Right cardiac atrium (tissue), 5 donors: ENCODE measurements at regions not wholly inside any gene's neighbourhood (a gene's known extent, or its start where the extent isn't known, plus 50 kb on each side); places are given as distances from the start of the nearest gene placed in this dataset.

Source experiments
- ATAC-seq, 2 donors: fragments of 200-7000 bp; cut with Tn5 transposase; one replicate each; pipeline versions ENCODE4 v1.8.0 to v1.9.1; 2020; ENCODE audit warnings: moderate library complexity in 2 of 2, mild to moderate bottlenecking in 1 of 2
- DNase-seq, 3 donors: peaks; one replicate each; pipeline ENCODE4 v3.0.0-alpha.2; 2020
- H3K27ac ChIP-seq: one replicate; pipeline ENCODE4 v1.5.1; 2013; ENCODE audit warnings: mild to moderate bottlenecking, low read length, control low read depth, moderate library complexity
- H3K27me3 ChIP-seq: one replicate; pipeline ENCODE4 v1.6.1; 2013; ENCODE audit not compliant: control insufficient read depth, insufficient read depth
- H3K4me1 ChIP-seq: one replicate; pipeline ENCODE4 v1.6.1; 2013; ENCODE audit warnings: low read length; ENCODE audit not compliant: control insufficient read depth, insufficient read depth
- H3K4me3 ChIP-seq: one replicate; pipeline ENCODE4 v1.5.1; 2013; ENCODE audit warnings: low read length, control low read depth
- H3K9me3 ChIP-seq: one replicate; pipeline ENCODE4 v1.6.1; 2013; ENCODE audit warnings: low read length; ENCODE audit not compliant: control insufficient read depth
- WGBS: extraction: QIAGEN DNeasy Blood & Tissue Kit; methylation state at CpG from one replicate; pipeline ENCODE4 v1.1.7; 2013; 5-methylcytosine and 5-hydroxymethylcytosine counted together
- intact Hi-C, 4 donors: fragments of 100-400 bp; cut with DNase I; formaldehyde crosslinking; loops; one replicate each; pipeline versions ENCODE4 v1.11.0 to v1.14.0; 2022 to 2023
- donor health status: healthy with polysubstance abuse.
- donor health status: DM: no; HTN: yes; CAD: no.
- donor health status: DM: no; HTN: no; CAD: no.
- donor health status: DM: no; HTN: yes; CAD: no; lungs with severe emphysema.
- donor health status: DM: yes; HTN: yes; CAD: no.

DNA sequence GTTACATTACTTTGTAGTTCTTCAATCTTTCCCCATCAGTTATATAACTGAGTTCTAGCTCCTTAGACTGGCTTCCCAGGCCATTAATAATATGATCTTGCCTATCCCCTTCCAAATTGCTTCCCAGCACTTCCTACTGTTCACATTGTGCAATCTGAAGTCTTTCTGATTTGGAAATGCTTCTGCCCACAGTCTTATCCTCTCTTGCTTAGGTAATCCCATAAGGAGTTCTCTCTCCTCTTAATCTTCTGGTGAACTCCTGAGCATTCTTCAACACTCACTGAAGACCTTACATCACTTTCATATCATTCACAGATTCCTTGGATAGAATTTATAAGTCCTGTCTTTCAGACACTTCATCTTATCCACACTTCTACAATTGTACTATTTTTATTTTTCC, 132.7 kb upstream of the TTC29 start:
- peaks cover 2% of the 10 kb centered on the region for H3K4me1 ChIP-seq
- no peak for DNase-seq
- H3K27ac ChIP-seq: peak overlapping the region; percentile 15
- no peaks in the 10 kb centered on the region for H3K9me3 ChIP-seq
- intact Hi-C loops: no loop called here
- H3K27me3 ChIP-seq: no peaks in the 10 kb centered on the region
- no peak overlapping the region for H3K4me3 ChIP-seq
- no peak for ATAC-seq

DNA sequence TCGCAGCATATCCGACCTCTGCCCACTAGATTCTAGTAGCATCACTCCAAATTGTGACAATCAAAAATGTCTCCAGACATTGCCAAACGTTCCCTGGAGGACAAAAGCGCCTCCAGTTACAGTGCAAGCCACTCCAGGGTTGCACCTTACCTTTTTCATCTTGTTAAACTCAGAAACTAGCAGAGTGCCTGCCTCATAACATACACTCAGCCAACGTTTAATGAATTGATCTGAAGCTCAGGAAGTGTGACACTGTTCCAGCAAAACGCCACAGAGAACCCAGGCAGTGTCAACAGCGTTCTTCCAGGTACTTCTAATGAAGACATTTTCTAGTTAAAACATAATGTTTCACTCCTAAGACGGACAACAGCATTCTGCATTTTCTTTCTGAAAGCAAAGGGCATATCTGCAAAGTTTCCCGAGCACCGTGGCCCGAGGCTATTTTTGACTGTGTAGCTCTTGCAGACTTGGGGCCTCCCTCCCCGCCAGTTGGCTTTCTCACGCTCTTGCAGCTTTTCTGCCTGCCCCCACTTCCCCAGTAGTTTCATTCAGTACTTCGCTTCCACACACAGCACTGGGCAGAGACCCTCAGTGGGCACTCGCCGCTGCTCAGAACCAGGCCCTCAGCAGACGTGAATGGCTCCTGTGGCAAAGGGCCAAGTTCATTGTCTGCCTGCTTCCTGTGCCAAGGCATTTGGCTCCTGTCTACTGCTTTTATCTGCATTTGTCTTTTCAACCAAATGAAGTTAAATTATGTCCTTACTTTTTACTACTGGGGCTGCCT, 133.4 kb upstream of the TTC29 start:
- DNase-seq: peak; percentile 45 to 72 (median 69)
- Histone ChIP-seq H3K4me3 (no peak overlapping the region), H3K27ac (peak overlapping the region; percentile 49), H3K9me3 (no peaks in the 10 kb centered on the region), H3K4me1 (peaks cover 2% of the 10 kb centered on the region), H3K27me3 (no peaks in the 10 kb centered on the region)
- WGBS: 22% methylated on average over 17 of the region's 17 CpGs
- ATAC-seq: peak; percentile 59 to 70
- intact Hi-C loops: no loop called here

DNA sequence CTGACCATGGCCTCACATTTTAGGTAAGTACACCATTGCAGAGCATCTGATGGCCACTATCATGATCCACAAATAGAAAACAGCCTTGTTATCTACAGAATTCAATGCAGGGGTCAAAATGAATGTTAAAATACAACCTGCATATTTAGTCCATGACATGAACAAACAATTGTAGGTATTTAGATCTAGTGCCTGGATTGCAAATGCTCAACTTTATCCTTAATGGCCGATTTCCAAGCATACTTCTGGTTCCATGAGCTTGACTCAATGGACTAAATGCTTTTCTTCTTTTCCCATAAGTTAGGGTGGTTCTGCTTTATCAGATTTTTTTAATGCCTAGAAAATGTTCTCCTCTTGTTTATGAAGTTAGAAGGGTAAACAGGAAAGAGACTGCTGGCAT, 139.2 kb upstream of the TTC29 start:
- DNase-seq (no peak), ATAC-seq (no peak)
- Histone ChIP-seq H3K4me1 (peaks cover 2% of the 10 kb centered on the region), H3K27ac (no peak overlapping the region), H3K4me3 (no peak overlapping the region), H3K9me3 (no peaks in the 10 kb centered on the region), H3K27me3 (no peaks in the 10 kb centered on the region)
- intact Hi-C loops: no loop called here
- 91% methylated on average over 1 of the region's 1 CpG for WGBS

DNA sequence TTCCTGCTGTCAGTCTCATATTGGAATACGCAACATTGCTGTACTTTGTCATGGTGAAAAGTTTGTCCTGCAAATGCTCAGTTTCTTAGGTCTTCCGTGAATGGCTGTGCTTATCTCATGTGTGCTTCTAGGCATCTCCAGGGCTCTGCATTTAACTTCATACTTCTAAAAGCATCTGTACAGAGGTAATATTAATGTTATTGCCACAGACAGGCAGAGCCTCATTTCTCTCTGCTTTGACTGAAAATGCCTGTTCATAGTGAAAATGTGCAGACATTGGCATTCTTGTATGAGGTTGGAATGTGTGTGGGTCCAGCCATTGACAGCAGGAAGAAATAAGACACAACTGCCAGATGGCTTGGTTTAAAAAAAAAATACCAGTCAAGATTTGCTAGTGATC, 140.1 kb upstream of the TTC29 start:
- no peaks in the 10 kb centered on the region for H3K27me3 ChIP-seq
- no peaks in the 10 kb centered on the region for H3K9me3 ChIP-seq
- DNase-seq: no peak
- 66% methylated on average over 2 of the region's 2 CpGs for WGBS
- H3K4me3 ChIP-seq: no peak overlapping the region
- intact Hi-C loops: no loop called here
- no peak for ATAC-seq
- H3K4me1 ChIP-seq: no peaks in the 10 kb centered on the region
- no peak overlapping the region for H3K27ac ChIP-seq

DNA sequence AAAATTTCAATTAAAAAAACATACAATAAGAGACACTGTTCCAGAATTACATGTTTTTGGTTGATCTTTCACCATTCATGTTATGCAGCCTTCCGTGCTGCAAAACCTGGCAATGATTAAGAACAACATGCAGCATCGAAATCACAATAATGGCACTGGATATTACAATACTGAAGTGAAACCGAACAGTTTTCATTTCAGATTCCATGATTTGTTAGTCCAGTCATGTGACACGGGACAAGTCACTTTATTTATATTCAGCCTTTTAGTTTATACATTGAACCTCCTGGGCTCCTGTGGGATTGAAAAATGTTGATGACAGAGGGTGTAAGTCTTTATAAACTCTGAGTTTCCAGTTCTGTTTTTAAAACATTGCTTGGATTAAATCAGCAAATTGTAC, 142.5 kb upstream of the TTC29 start:
- H3K9me3 ChIP-seq: no peaks in the 10 kb centered on the region
- H3K4me3 ChIP-seq: no peak overlapping the region
- no peaks in the 10 kb centered on the region for H3K4me1 ChIP-seq
- intact Hi-C loops: no loop called here
- no peak for DNase-seq
- no peak for ATAC-seq
- no peaks in the 10 kb centered on the region for H3K27me3 ChIP-seq
- 77% methylated on average over 4 of the region's 4 CpGs for WGBS
- H3K27ac ChIP-seq: no peak overlapping the region

DNA sequence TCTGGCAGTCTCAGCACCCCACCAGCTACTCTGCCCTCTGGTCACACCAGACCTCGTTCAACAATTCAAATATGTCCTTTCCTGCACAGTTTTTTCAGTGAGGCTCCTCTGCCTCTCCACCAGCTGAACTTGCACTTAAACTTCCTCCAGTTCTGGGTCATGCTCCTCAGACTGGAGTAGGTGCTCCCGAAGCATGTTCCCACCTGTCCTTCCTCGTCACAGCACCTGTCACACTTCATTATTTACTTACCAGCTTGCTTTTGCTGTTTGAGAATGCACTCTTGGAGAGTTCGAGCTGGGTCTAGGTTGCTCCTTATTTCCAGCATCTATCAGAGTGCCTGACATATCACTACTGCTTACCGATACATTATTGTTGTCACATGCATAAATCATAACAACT, 144.8 kb upstream of the TTC29 start:
- DNase-seq (no peak), ATAC-seq (no peak)
- Histone ChIP-seq H3K27me3 (no peaks in the 10 kb centered on the region), H3K27ac (no peak overlapping the region), H3K9me3 (no peaks in the 10 kb centered on the region), H3K4me3 (no peak overlapping the region), H3K4me1 (no peaks in the 10 kb centered on the region)
- intact Hi-C loops: loop anchor here in 3 of 4 donors (5.0 to 10.0 kb wide), 3 partner anchors 63 to 746 kb away; no protein-coding TSS in a partner anchor
- 75% methylated on average over 5 of the region's 5 CpGs for WGBS

DNA sequence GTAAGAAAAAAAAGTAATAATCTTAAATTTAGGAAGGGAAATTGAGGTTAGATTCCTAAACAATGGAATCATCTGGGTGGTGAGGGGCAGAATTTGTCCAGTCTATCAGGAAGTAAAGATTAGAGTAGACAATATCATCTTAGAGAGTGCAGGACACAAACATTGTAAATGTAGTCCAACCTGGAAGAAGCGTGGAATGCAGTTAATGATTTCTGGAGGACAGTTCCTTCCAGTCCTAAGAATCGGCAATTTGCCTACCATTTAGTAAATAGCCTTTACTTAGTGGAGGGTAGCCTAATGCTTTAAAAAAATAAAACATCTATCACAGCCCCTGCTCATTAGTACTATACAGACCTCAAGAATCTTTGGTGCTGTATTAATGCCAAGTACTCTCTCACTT, 147.5 kb upstream of the TTC29 start:
- 73% methylated on average over 2 of the region's 2 CpGs for WGBS
- intact Hi-C loops: loop anchor here in 3 of 4 donors (5.0 to 10.0 kb wide), 3 partner anchors 66 to 748 kb away; no protein-coding TSS in a partner anchor

DNA sequence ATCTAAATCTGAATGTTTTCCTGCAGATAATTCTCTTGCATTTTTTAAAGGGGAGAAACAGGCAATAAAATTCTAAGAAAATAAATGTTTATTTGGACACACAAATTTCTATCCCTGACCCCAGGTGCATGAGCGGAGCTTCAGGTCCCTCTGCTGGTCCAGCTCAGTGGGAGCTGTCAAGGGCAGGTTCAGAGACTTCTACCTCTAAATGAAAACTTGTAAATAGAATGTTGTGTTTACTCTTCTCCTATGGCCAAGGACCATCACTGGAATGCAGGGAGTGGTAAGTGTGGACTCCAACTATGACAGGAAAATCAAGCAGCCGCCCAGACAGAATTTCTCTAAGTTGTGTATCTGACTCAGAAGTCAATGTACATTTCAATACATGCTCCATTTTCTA, 148.6 kb upstream of the TTC29 start:
- Histone ChIP-seq H3K4me1 (no peaks in the 10 kb centered on the region), H3K27ac (no peak overlapping the region), H3K9me3 (no peaks in the 10 kb centered on the region), H3K27me3 (no peaks in the 10 kb centered on the region), H3K4me3 (no peak overlapping the region)
- DNase-seq (peak in 1 of 3 donors; percentile 47), ATAC-seq (no peak)
- WGBS: 92% methylated on average over 2 of the region's 2 CpGs
- intact Hi-C loops: loop anchor here in 3 of 4 donors (5.0 to 10.0 kb wide), 3 partner anchors 67 to 749 kb away; no protein-coding TSS in a partner anchor

More for the DNA sequence above, 147.5 kb upstream of the TTC29 start:
- Histone ChIP-seq H3K4me3 (no peak overlapping the region), H3K27ac (no peak overlapping the region), H3K9me3 (no peaks in the 10 kb centered on the region), H3K27me3 (no peaks in the 10 kb centered on the region), H3K4me1 (no peaks in the 10 kb centered on the region)
- no peak for ATAC-seq
- DNase-seq: no peak

DNA sequence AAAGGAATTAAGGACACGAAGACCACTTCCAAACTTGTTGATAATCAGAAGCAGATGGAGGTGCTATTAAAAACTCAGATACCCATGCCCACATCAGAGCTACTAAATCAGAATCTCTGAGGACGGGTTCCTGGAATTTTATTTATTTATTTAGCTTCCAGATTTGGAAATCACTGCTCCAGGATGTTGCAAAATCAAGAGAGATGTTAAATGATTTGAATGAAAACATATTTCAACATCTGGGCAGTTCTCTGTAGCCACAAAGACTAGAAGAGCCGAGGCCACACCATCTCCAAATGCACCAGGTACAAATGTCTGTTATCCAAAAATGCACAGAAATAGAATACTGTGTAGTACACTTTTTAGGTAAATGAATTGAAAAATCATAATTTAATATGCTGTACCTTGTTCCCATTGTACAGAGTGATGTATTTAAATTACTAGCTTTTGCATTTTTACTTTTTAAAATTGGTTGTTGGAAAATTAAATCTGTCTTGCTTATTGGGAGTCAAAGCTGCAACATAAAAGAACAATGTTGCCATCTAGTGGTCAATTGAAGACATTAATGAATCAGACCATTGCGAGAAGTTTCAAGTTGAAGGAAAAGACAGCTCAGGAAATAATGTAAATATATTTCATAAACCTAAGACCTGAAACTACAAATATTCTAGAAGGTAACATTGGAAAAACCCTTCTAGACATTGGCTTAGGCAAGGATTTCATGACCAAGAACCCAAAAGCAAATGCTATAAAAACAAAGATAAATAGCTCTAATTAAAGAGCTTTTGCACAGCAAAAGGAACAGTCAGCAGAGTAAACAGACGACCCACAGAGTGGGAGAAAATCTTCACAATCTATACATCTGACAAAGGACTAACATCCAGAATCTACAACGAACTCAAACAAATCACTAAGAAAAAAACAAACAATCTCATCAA, 151.3 kb upstream of the TTC29 start:
- Histone ChIP-seq H3K27me3 (no peaks in the 10 kb centered on the region), H3K9me3 (no peaks in the 10 kb centered on the region), H3K4me1 (no peaks in the 10 kb centered on the region), H3K27ac (no peak overlapping the region), H3K4me3 (no peak overlapping the region)
- intact Hi-C loops: loop anchor here in 3 of 4 donors (2.0 to 10.0 kb wide), 4 partner anchors 78 to 752 kb away; no protein-coding TSS in a partner anchor
- ATAC-seq: peak in 1 of 2 donors; percentile 48
- 20% methylated on average over 6 of the region's 6 CpGs for WGBS
- DNase-seq: no peak

DNA sequence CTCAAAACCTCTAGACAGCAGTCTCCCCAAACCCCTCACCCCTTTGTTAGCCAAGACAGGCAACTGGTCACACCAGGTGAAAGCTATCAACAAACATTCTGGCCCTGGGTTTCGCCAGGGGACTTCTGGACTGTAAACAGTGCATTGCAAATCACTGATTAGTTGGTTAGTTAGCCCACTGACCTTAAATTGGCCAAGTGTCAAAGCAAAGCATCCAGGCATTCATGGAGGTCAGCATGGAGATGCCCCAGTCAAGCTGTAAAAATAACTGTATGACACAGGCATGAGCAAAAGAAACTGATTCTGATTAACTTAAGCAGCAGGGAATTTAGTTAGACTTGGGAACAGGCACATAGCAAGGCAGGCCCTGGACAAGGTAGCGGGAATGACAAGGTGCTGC, 156.0 kb upstream of the TTC29 start:
- no peaks in the 10 kb centered on the region for H3K9me3 ChIP-seq
- no peak overlapping the region for H3K4me3 ChIP-seq
- DNase-seq: no peak
- no peak for ATAC-seq
- H3K27me3 ChIP-seq: no peaks in the 10 kb centered on the region
- intact Hi-C loops: no loop called here
- H3K27ac ChIP-seq: no peak overlapping the region
- WGBS: 38% methylated on average over 2 of the region's 2 CpGs
- no peaks in the 10 kb centered on the region for H3K4me1 ChIP-seq

DNA sequence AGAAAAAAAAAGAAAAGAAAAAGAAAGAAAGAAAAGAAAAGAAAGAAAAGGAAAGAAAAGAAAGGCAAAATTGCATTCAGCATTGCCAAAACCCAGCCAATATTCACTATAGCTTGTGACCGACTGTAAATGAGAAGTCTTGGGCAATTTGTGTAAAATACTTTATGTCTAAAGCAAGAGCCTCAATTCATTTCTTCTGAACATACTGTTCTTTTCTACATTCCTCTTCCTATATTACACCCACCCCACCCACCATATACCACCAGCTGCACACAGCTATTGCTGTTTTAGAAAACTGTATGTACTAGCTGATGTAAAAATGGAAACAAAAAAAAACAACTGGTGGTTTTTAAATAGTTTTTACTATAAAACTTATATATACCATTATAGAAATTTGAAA, 156.9 kb upstream of the TTC29 start:
- no peaks in the 10 kb centered on the region for H3K4me1 ChIP-seq
- no peaks in the 10 kb centered on the region for H3K9me3 ChIP-seq
- no peaks in the 10 kb centered on the region for H3K27me3 ChIP-seq
- H3K27ac ChIP-seq: no peak overlapping the region
- no peak for DNase-seq
- intact Hi-C loops: no loop called here
- no peak for ATAC-seq
- H3K4me3 ChIP-seq: no peak overlapping the region
- WGBS: 95% methylated on average over 1 of the region's 1 CpG
